ENCODE measurements at regions not wholly inside any gene's neighbourhood (a gene's known extent, or its start where the extent isn't known, plus 50 kb on each side); places are given as distances from the start of the nearest gene placed in this dataset.

- intact Hi-C loops (cut with DNase I), result no loop called here
- DNase-seq (no peak), ATAC-seq (no peak)
- H3K36me3 ChIP-seq (ENCODE audit: insufficient read depth in 1 of 2, low read depth in 1 of 2), result no peaks in the 10 kb centered on the region
- no peak overlapping the region for H3K27ac ChIP-seq
- WGBS, 3 donors, result 61 to 63% (median 61%) methylated on average over 2 of the region's 2 CpGs
- no peak for TF ChIP-seq CTCF (IDR thresholded peaks at IDR 0.05)
- no peak overlapping the region for H3K4me3 ChIP-seq
- H3K27me3 ChIP-seq (ENCODE audit: insufficient read depth in 3 of 3, low read length in 2 of 3), result no peaks in the 10 kb centered on the region
- no peaks in the 10 kb centered on the region for H3K9me3 ChIP-seq
- H3K4me1 ChIP-seq, result no peaks in the 10 kb centered on the region
Observed at GRCh38 chr7:85644272-85644671, 457.4 kb upstream of the SEMA3D start.

- Histone ChIP-seq H3K4me3 (no peak overlapping the region), H3K4me1 (no peaks in the 10 kb centered on the region), H3K27ac (no peak overlapping the region), H3K9me3 (no peaks in the 10 kb centered on the region), H3K36me3 (ENCODE audit: insufficient read depth in 1 of 2, low read depth in 1 of 2) (no peaks in the 10 kb centered on the region), H3K27me3 (ENCODE audit: insufficient read depth in 3 of 3, low read length in 2 of 3) (no peaks in the 10 kb centered on the region)
- 71 to 79% (median 73%) methylated on average over 3 of the region's 3 CpGs for WGBS, 3 donors
- no peak for DNase-seq
- intact Hi-C loops (cut with DNase I), result no loop called here
- no peak for ATAC-seq
- no peak for TF ChIP-seq CTCF (IDR thresholded peaks at IDR 0.05)
Observed at GRCh38 chr7:85641331-85641730, 454.5 kb upstream of the SEMA3D start.

GRCh38 chr7:85638394-85638793 lies 451.5 kb upstream of the SEMA3D start:
- Histone ChIP-seq H3K4me3 (no peak overlapping the region), H3K4me1 (no peaks in the 10 kb centered on the region), H3K27ac (no peak overlapping the region), H3K27me3 (ENCODE audit: insufficient read depth in 3 of 3, low read length in 2 of 3) (no peaks in the 10 kb centered on the region), H3K36me3 (ENCODE audit: insufficient read depth in 1 of 2, low read depth in 1 of 2) (no peaks in the 10 kb centered on the region), H3K9me3 (no peaks in the 10 kb centered on the region)
- WGBS, 3 donors, result 35 to 48% (median 44%) methylated on average over 1 of the region's 1 CpG
- intact Hi-C loops (cut with DNase I), result no loop called here
- DNase-seq (no peak), ATAC-seq (no peak)
- TF ChIP-seq CTCF (IDR thresholded peaks at IDR 0.05), result no peak

- Histone ChIP-seq H3K4me1 (no peaks in the 10 kb centered on the region), H3K27ac (no peak overlapping the region), H3K4me3 (no peak overlapping the region), H3K9me3 (no peaks in the 10 kb centered on the region), H3K27me3 (ENCODE audit: insufficient read depth in 3 of 3, low read length in 2 of 3) (no peaks in the 10 kb centered on the region), H3K36me3 (ENCODE audit: insufficient read depth in 1 of 2, low read depth in 1 of 2) (no peaks in the 10 kb centered on the region)
- no peak for DNase-seq
- intact Hi-C loops (cut with DNase I), result no loop called here
- WGBS, 3 donors, result 62 to 67% (median 66%) methylated on average over 2 of the region's 2 CpGs
- TF ChIP-seq CTCF (IDR thresholded peaks at IDR 0.05), result no peak
- no peak for ATAC-seq
Observed at GRCh38 chr7:85634951-85635350, 448.1 kb upstream of the SEMA3D start.

GRCh38 chr7:85630904-85631600 lies 444.2 kb upstream of the SEMA3D start:
- no peaks in the 10 kb centered on the region for H3K36me3 ChIP-seq (ENCODE audit: insufficient read depth in 1 of 2, low read depth in 1 of 2)
- WGBS, 3 donors, result 69 to 83% (median 81%) methylated on average over 1 of the region's 1 CpG
- intact Hi-C loops (cut with DNase I), result no loop called here
- H3K27me3 ChIP-seq (ENCODE audit: insufficient read depth in 3 of 3, low read length in 2 of 3), result no peaks in the 10 kb centered on the region
- H3K9me3 ChIP-seq, result no peaks in the 10 kb centered on the region
- no peaks in the 10 kb centered on the region for H3K4me1 ChIP-seq
- H3K27ac ChIP-seq, result no peak overlapping the region
- ATAC-seq, result no peak
- DNase-seq, result no peak
- no peak for TF ChIP-seq CTCF (IDR thresholded peaks at IDR 0.05)
- no peak overlapping the region for H3K4me3 ChIP-seq

Data from psoas muscle (tissue), 7 donors.